Thoracic aorta (tissue), 2 donors: ENCODE measurements at regions not wholly inside any gene's neighbourhood (a gene's known extent, or its start where the extent isn't known, plus 50 kb on each side); places are given as distances from the start of the nearest gene placed in this dataset.

Experiments
- ATAC-seq: fragments of 150-250 bp; one replicate; pipeline ENCODE4 v1.8.0; 2017; ENCODE audit warnings: low read depth; ENCODE audit not compliant: insufficient number of reproducible peaks, low FRiP score
- DNase-seq: peaks from one replicate; pipeline ENCODE4 v3.0.0-alpha.2; 2020; ENCODE audit warnings: low spot score
- H3K27ac ChIP-seq, 2 donors: fragments of 200-600 bp; sonication (generic); 1 replicate in 1 of 2; 2 replicates in 1 of 2; pipeline ENCODE4 v1.5.1; 2016; ENCODE audit warnings: mild to moderate bottlenecking in 2 of 2, moderate library complexity in 2 of 2
- H3K27me3 ChIP-seq: fragments of 200-600 bp; sonication (generic); replicated peaks from 2 replicates; pipeline ENCODE4 v1.6.0; 2016; ENCODE audit warnings: mild to moderate bottlenecking; ENCODE audit not compliant: insufficient read depth
- H3K36me3 ChIP-seq: fragments of 200-600 bp; sonication (generic); one replicate; pipeline ENCODE4 v1.5.1; 2016
- H3K4me1 ChIP-seq, 2 donors: fragments of 200-600 bp; sonication (generic); 1 replicate in 1 of 2; 2 replicates in 1 of 2; pipeline versions ENCODE4 v1.5.1 to v1.6.0; 2016; ENCODE audit warnings: low read depth in 2 of 2, mild to moderate bottlenecking in 1 of 2; ENCODE audit not compliant: control insufficient read depth in 1 of 2
- H3K4me3 ChIP-seq: fragments of 200-600 bp; sonication (generic); 2 replicates; pipeline ENCODE4 v1.5.1; 2016; ENCODE audit warnings: mild to moderate bottlenecking
- H3K9me3 ChIP-seq: fragments of 200-600 bp; sonication (generic); 2 replicates; pipeline ENCODE4 v1.5.1; 2016
- TF ChIP-seq, protein P1 (sequence below): fragments of 200-600 bp; sonication (generic); IDR thresholded peaks from one replicate; pipeline ENCODE4 v1.5.1; 2019; ENCODE audit warnings: antibody characterized with exemption

DNA sequence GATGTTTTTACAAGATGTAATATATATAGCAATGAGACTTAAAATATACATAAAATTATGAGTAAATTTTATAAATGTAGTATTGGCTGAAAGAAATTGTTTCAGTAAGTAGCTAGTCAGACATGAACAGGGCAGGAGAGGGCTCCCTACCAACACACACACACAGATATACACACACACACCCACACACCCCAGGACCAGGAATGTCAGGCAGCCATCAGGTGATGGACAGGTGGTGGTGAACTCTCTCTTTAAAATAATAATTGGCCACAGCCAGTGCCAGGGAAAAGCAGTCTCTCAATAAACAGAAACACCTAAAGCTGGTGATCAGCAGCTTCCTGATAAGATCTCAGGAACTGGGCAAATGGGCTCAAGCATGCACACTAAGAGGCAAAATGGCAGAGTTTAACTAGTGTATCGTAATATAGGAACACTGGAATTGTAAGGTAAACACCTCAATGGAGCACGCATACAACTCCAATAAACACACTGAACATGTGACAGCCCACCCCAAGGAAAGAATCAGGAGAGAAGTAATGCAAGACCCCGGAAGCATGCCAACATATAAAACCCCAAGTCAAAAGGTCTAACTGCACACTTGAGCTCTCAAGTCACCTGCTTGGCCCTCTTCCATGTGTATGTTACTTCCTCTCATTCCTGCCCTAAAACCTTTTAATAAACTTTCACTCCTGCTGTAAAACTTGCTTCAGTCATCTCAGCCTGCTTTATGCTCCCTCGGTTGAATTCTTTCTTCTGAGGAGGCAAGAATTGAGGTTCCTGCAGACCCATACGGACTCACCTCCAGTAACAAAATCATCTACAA, 1034.1 kb upstream of the SEMA6D start:
- TF ChIP-seq, protein P1, sequence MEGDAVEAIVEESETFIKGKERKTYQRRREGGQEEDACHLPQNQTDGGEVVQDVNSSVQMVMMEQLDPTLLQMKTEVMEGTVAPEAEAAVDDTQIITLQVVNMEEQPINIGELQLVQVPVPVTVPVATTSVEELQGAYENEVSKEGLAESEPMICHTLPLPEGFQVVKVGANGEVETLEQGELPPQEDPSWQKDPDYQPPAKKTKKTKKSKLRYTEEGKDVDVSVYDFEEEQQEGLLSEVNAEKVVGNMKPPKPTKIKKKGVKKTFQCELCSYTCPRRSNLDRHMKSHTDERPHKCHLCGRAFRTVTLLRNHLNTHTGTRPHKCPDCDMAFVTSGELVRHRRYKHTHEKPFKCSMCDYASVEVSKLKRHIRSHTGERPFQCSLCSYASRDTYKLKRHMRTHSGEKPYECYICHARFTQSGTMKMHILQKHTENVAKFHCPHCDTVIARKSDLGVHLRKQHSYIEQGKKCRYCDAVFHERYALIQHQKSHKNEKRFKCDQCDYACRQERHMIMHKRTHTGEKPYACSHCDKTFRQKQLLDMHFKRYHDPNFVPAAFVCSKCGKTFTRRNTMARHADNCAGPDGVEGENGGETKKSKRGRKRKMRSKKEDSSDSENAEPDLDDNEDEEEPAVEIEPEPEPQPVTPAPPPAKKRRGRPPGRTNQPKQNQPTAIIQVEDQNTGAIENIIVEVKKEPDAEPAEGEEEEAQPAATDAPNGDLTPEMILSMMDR, result no peak
- no peaks in the 10 kb centered on the region for H3K9me3 ChIP-seq
- peaks cover 0 to 14% of the 10 kb centered on the region in 2 donors for H3K4me1 ChIP-seq
- ATAC-seq (no peak), DNase-seq (no peak)
- H3K36me3 ChIP-seq, result no peaks in the 10 kb centered on the region
- no peaks in the 10 kb centered on the region for H3K27me3 ChIP-seq
- peak overlapping the region; percentile 60 for H3K4me3 ChIP-seq
- no peak overlapping the region for H3K27ac ChIP-seq

DNA sequence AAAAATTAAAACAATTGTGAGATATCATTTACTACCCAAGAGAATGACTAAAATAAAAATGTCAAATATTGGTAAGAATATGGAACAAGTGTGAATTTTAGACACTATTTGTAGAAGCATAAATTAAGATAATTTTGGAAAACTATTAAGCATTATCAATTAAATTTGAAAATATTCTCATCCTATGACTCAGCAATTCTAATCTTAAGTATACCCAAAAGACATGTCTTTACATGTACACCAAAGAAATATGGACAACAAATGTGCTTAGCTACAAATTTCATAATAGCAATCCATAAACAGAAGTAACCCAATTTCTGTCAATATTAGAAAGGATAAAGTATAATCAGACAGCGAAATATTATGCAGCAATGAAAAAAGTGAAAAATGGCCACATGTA, 1032.2 kb upstream of the SEMA6D start:
- Histone ChIP-seq H3K4me3 (no peak overlapping the region), H3K27ac (no peak overlapping the region), H3K27me3 (no peaks in the 10 kb centered on the region), H3K4me1 (peaks cover 0 to 14% of the 10 kb centered on the region in 2 donors), H3K36me3 (no peaks in the 10 kb centered on the region), H3K9me3 (no peaks in the 10 kb centered on the region)
- TF ChIP-seq, protein P1, result no peak
- DNase-seq (no peak), ATAC-seq (no peak)

DNA sequence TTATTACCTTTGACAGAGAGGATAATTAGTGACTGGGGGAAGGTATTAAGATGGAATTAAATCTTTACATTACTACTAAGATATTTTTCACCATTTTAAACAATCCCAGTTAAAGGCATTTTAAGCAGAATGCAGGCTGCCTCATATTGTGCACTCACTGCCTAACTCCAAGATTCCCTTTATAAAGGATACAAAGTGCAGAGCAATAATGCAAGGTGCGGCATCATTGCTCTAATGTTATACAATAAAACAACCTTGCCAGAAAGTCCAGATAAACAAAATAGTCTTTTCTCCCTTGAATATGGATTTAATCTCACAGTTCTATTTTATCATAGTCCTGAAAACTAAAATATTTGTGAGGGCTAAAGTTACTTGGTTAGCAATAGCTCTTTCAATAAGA, 1031.6 kb upstream of the SEMA6D start:
- Histone ChIP-seq H3K9me3 (no peaks in the 10 kb centered on the region), H3K4me3 (no peak overlapping the region), H3K27me3 (no peaks in the 10 kb centered on the region), H3K36me3 (no peaks in the 10 kb centered on the region), H3K27ac (no peak overlapping the region), H3K4me1 (peaks cover 0 to 14% of the 10 kb centered on the region in 2 donors)
- TF ChIP-seq, protein P1, result no peak
- ATAC-seq (no peak), DNase-seq (no peak)

DNA sequence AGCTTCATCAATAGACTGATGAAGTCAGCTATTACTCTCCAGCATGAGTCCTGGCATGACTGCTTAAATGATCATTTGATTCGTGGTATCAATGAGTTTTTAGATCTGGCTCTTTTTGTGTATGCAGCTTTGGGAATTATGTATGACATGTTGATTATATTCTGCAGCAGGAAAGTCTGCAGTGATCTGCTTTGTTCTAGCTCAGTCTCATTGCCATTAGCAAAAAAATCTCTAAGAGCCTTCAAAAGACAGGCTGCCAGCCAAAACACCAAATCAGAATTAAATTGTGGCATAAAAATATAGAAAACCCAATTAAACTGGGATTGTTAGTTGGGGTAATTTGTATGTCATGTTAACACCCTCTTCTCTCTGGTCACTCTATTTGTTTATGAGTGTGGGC, 1021.0 kb upstream of the SEMA6D start:
- peak overlapping the region; percentile 35 for H3K4me3 ChIP-seq
- no peaks in the 10 kb centered on the region for H3K36me3 ChIP-seq
- DNase-seq (no peak), ATAC-seq (no peak)
- TF ChIP-seq, protein P1, result no peak
- H3K27ac ChIP-seq, result peak overlapping the region in 1 of 2 donors; percentile 56
- H3K27me3 ChIP-seq, result no peaks in the 10 kb centered on the region
- H3K4me1 ChIP-seq, result peaks cover 0 to 26% of the 10 kb centered on the region in 2 donors
- no peaks in the 10 kb centered on the region for H3K9me3 ChIP-seq

DNA sequence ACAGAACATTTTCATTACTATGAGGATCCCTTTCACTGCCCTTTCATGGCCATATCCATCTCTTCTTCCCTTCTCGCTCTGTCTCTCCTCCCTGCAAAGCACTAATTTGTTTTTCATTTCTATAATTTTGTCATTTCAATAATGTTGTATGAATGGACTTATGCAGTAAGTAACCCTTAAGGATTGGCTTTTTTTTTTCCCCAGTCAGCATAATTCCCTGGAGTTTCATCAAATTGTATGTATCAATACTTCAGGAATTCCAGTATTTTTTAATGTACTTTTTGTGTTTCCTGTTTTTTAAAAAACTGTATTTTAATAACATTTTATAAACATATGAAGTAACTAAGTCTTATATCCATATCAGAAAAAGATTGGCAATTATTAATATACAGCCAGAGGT, 1016.0 kb upstream of the SEMA6D start:
- H3K4me3 ChIP-seq, result no peak overlapping the region
- no peaks in the 10 kb centered on the region for H3K27me3 ChIP-seq
- no peak overlapping the region for H3K27ac ChIP-seq
- TF ChIP-seq, protein P1, result no peak
- no peak for DNase-seq
- peaks cover 0 to 7% of the 10 kb centered on the region in 2 donors for H3K4me1 ChIP-seq
- ATAC-seq, result no peak
- H3K36me3 ChIP-seq, result no peaks in the 10 kb centered on the region
- H3K9me3 ChIP-seq, result no peaks in the 10 kb centered on the region
